ENCODE measurements at regions not wholly inside any gene's neighbourhood (a gene's known extent, or its start where the extent isn't known, plus 50 kb on each side); places are given as distances from the start of the nearest gene placed in this dataset.

GRCh38 chr13:59450229-59450628 is 713.5 kb downstream of the DIAPH3 start:
- H3K36me3 Mint-ChIP-seq: no peaks in the 10 kb centered on the region
- H3K9me3 Mint-ChIP-seq: no peaks in the 10 kb centered on the region
- DNase-seq (no peak), ATAC-seq (ENCODE audit: low read depth in 2 of 2) (no peak)
- H3K4me1 Mint-ChIP-seq: no peaks in the 10 kb centered on the region
- H3K27ac Mint-ChIP-seq: no peak overlapping the region
- no peaks in the 10 kb centered on the region for H3K27me3 Mint-ChIP-seq
- H3K4me3 Mint-ChIP-seq: no peak overlapping the region

DNA sequence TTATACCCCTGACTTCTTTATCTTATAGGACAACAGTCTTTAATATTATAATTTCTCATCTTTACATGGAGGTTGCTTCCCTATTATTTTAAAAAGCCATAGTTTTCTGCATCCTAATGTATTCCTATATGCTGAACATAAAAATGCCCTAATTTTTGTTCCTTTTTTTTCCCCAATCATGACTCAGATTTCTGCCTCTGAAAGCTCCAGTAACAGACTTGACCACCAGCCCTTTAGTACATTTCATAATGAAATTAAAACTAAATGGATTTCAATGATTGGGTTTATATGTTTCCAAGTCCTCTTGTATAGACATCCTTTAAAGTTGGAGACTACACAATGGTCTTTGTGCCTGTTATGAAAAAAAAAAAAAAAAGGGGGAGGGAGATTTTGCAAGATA is 712.5 kb downstream of the DIAPH3 start:
- no peak overlapping the region for H3K4me3 Mint-ChIP-seq
- no peaks in the 10 kb centered on the region for H3K4me1 Mint-ChIP-seq
- H3K36me3 Mint-ChIP-seq: no peaks in the 10 kb centered on the region
- no peak overlapping the region for H3K27ac Mint-ChIP-seq
- no peaks in the 10 kb centered on the region for H3K27me3 Mint-ChIP-seq
- DNase-seq (no peak), ATAC-seq (ENCODE audit: low read depth in 2 of 2) (no peak)
- no peaks in the 10 kb centered on the region for H3K9me3 Mint-ChIP-seq

DNA sequence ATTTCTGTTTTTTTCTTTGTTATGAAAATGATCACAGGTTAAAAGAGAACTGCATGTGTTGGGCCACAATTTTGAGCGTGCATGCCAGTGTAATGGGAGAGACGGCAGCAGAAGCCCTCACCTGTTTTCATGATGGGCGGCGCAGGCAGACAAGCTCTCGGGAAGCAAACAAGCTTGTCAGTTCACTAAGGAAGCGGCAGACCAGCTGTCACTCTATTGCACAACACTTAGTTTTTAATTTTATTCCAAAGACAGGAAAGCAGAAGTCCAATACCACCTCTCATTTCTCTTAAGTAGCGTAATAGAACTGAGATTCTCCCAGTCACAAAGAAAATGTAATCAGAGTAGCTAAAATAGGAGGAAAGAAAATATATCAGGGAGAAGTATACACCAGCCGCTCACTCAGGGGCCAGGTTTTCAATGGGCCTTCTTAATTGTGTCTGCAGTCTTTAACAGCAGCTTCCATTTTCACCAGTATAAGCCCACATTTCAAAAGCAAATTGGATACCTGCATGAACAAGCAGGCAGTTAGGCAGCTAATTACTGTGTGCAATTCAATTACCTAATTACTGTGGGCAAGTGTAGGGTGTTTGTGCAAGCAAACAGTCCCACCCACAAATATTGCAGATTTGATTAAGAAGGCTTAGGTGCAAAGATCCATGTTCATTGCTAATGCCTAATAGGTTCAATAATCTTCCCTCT is 711.4 kb downstream of the DIAPH3 start:
- no peaks in the 10 kb centered on the region for H3K36me3 Mint-ChIP-seq
- no peak overlapping the region for H3K27ac Mint-ChIP-seq
- DNase-seq (no peak), ATAC-seq (ENCODE audit: low read depth in 2 of 2) (no peak)
- no peaks in the 10 kb centered on the region for H3K4me1 Mint-ChIP-seq
- H3K4me3 Mint-ChIP-seq: no peak overlapping the region
- H3K9me3 Mint-ChIP-seq: no peaks in the 10 kb centered on the region
- H3K27me3 Mint-ChIP-seq: no peaks in the 10 kb centered on the region

- Mint-ChIP-seq H3K9me3 (peaks cover 0 to 3% (median 0%) of the 10 kb centered on the region in 7 donors), H3K27me3 (no peaks in the 10 kb centered on the region), H3K27ac (no peak overlapping the region), H3K4me1 (peaks cover 0 to 6% (median 4%) of the 10 kb centered on the region in 3 donors), H3K4me3 (no peak overlapping the region), H3K36me3 (no peaks in the 10 kb centered on the region)
- no peak for DNase-seq
- no peak for ATAC-seq (ENCODE audit: low read depth in 2 of 2)
Measured at GRCh38 chr13:59458908-59459579, 704.7 kb downstream of the DIAPH3 start.

DNA sequence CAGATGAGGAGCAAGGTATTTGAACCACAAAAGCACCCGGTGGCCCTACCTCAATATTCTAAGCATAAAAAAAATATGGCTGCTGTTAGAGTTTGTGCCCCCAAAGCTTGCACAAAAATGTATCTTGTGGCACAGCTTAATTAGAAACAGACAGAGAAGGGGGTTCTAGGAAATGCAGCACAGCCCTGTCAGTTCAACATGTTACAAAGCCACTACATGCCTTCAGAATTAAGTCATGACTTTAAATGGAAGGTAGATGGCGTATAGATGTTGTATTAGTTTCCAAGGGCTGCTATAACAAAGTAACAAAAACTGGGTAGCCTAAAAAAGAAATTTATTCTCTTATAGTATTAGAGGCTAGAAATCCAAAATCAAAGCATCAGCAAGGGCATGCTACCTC is 703.8 kb downstream of the DIAPH3 start:
- Mint-ChIP-seq H3K4me3 (no peak overlapping the region), H3K36me3 (no peaks in the 10 kb centered on the region), H3K27ac (no peak overlapping the region), H3K27me3 (peaks cover 0 to 8% (median 0%) of the 10 kb centered on the region in 3 donors), H3K4me1 (peaks cover 0 to 6% (median 4%) of the 10 kb centered on the region in 3 donors), H3K9me3 (peaks cover 0 to 3% (median 0%) of the 10 kb centered on the region in 7 donors)
- ATAC-seq (ENCODE audit: low read depth in 2 of 2) (no peak), DNase-seq (no peak)

GRCh38 chr13:59461411-59461810 is 702.3 kb downstream of the DIAPH3 start:
- ATAC-seq (ENCODE audit: low read depth in 2 of 2) (no peak), DNase-seq (no peak)
- H3K4me1 Mint-ChIP-seq: peaks cover 0 to 6% (median 4%) of the 10 kb centered on the region in 3 donors
- H3K4me3 Mint-ChIP-seq: no peak overlapping the region
- peaks cover 0 to 8% (median 0%) of the 10 kb centered on the region in 3 donors for H3K27me3 Mint-ChIP-seq
- H3K27ac Mint-ChIP-seq: no peak overlapping the region
- peaks cover 0 to 5% (median 0%) of the 10 kb centered on the region in 7 donors for H3K9me3 Mint-ChIP-seq
- H3K36me3 Mint-ChIP-seq: no peaks in the 10 kb centered on the region

DNA sequence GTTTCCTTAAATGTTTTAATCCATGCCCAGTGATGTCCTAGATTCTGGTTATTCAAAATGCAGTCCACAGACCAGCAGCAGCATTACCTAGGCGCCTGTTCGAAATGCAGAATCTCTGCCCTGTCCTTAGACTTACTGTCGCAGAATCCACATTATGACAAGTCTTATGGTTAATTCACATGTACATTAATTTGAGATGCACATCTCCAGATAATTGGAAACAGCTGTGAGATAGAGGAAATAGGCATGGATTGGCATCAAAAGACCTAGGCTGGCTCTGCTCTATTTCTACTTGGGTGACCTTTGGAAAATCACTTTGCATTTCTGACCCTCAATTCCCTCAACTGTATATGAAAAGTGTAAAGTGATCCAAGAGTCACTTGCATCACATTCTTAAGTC is 700.7 kb downstream of the DIAPH3 start:
- no peak for ATAC-seq (ENCODE audit: low read depth in 2 of 2)
- peaks cover 0 to 8% (median 0%) of the 10 kb centered on the region in 3 donors for H3K27me3 Mint-ChIP-seq
- peaks cover 0 to 4% (median 0%) of the 10 kb centered on the region in 7 donors for H3K9me3 Mint-ChIP-seq
- no peaks in the 10 kb centered on the region for H3K36me3 Mint-ChIP-seq
- H3K4me3 Mint-ChIP-seq: no peak overlapping the region
- no peak for DNase-seq
- peaks cover 0 to 6% (median 4%) of the 10 kb centered on the region in 3 donors for H3K4me1 Mint-ChIP-seq
- H3K27ac Mint-ChIP-seq: no peak overlapping the region

GRCh38 chr13:59464926-59465325 is 698.8 kb downstream of the DIAPH3 start:
- no peaks in the 10 kb centered on the region for H3K4me1 Mint-ChIP-seq
- peaks cover 0 to 14% of the 10 kb centered on the region in 2 donors for H3K36me3 Mint-ChIP-seq
- peaks cover 0 to 8% (median 0%) of the 10 kb centered on the region in 3 donors for H3K27me3 Mint-ChIP-seq
- no peak overlapping the region for H3K27ac Mint-ChIP-seq
- peaks cover 5 to 13% (median 8%) of the 10 kb centered on the region in 7 donors for H3K9me3 Mint-ChIP-seq
- H3K4me3 Mint-ChIP-seq: no peak overlapping the region
- no peak for DNase-seq
- ATAC-seq (ENCODE audit: low read depth in 2 of 2): no peak

DNA sequence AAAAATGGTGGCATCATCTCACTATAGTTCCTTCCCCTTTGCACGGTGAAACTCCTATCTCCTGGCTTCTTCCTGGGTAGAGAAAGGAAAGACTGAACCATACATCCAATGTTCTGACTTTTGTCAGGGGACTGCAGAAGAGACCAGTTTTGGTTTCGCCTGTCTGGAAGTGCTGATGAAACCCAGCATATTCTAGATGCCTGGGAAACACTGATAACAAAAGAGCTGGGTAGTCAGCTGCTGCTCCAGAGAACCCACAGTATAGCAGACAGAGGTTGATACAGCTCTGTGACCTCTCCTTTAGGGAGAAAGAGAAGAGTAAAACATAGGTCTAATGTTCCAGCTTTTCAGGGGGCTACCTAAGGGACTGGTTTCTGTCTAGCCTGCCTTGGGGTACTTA is 695.3 kb downstream of the DIAPH3 start:
- H3K27ac Mint-ChIP-seq: no peak overlapping the region
- no peak for DNase-seq
- peaks cover 0 to 14% of the 10 kb centered on the region in 2 donors for H3K36me3 Mint-ChIP-seq
- ATAC-seq (ENCODE audit: low read depth in 2 of 2): no peak
- H3K27me3 Mint-ChIP-seq: peaks cover 0 to 8% (median 0%) of the 10 kb centered on the region in 3 donors
- no peaks in the 10 kb centered on the region for H3K4me1 Mint-ChIP-seq
- no peak overlapping the region for H3K4me3 Mint-ChIP-seq
- peaks cover 5 to 13% (median 8%) of the 10 kb centered on the region in 7 donors for H3K9me3 Mint-ChIP-seq

DNA sequence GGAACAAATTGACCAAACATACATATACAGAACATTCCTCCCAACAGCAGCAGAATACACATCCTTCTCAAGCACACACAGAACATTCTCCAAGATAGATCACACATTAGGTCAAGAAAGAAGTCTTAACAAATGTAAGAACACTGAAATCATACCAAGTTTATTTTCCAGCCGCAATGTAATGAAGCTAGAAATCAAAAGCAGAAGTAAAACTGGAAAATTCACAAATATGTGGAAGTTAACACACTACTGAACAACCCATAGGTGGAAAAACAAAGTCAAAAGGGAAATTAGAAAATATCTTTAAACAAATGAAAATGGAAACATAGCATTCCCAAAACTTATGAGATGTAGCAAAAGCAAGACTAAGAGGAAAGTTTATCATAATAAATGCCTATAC is 692.6 kb downstream of the DIAPH3 start:
- Mint-ChIP-seq H3K36me3 (peaks cover 0 to 14% of the 10 kb centered on the region in 2 donors), H3K4me3 (no peak overlapping the region), H3K27ac (no peak overlapping the region), H3K27me3 (no peaks in the 10 kb centered on the region), H3K4me1 (no peaks in the 10 kb centered on the region), H3K9me3 (peaks cover 5 to 13% (median 7%) of the 10 kb centered on the region in 7 donors)
- ATAC-seq (ENCODE audit: low read depth in 2 of 2): no peak
- no peak for DNase-seq

DNA sequence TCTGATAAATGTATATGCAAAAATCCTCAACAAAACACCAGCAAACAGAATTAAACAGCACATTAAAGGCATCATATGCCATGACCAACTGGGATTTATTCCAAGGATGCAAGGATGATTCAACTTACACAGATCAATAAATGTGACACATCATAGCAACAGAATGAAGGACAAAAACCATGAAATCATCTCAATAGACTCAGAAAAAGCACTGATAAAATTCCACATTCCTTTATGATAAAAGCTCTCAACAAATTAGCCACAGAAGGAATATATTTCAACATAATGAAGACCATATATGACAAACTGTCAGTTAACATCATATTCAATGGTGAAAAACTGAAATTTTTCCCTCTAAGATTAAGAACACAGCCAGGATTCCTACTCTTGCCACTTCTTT is 691.6 kb downstream of the DIAPH3 start:
- no peak for DNase-seq
- peaks cover 0 to 14% of the 10 kb centered on the region in 2 donors for H3K36me3 Mint-ChIP-seq
- no peaks in the 10 kb centered on the region for H3K4me1 Mint-ChIP-seq
- peaks cover 4 to 13% (median 7%) of the 10 kb centered on the region in 7 donors for H3K9me3 Mint-ChIP-seq
- no peaks in the 10 kb centered on the region for H3K27me3 Mint-ChIP-seq
- H3K4me3 Mint-ChIP-seq: no peak overlapping the region
- H3K27ac Mint-ChIP-seq: no peak overlapping the region
- no peak for ATAC-seq (ENCODE audit: low read depth in 2 of 2)

- no peak overlapping the region for H3K4me3 Mint-ChIP-seq
- ATAC-seq (ENCODE audit: low read depth in 2 of 2) (no peak), DNase-seq (no peak)
- H3K36me3 Mint-ChIP-seq: peaks cover 0 to under 1% of the 10 kb centered on the region in 2 donors
- H3K27me3 Mint-ChIP-seq: peaks cover 0 to 4% (median 0%) of the 10 kb centered on the region in 3 donors
- no peak overlapping the region for H3K27ac Mint-ChIP-seq
- peaks cover 0 to 2% (median 0%) of the 10 kb centered on the region in 7 donors for H3K9me3 Mint-ChIP-seq
- no peaks in the 10 kb centered on the region for H3K4me1 Mint-ChIP-seq
Measured at GRCh38 chr13:59474696-59475095, 689.0 kb downstream of the DIAPH3 start.

- DNase-seq (no peak), ATAC-seq (ENCODE audit: low read depth in 2 of 2) (no peak)
- Mint-ChIP-seq H3K27ac (no peak overlapping the region), H3K9me3 (peaks cover 0 to 2% (median 0%) of the 10 kb centered on the region in 7 donors), H3K4me1 (no peaks in the 10 kb centered on the region), H3K4me3 (no peak overlapping the region), H3K36me3 (no peaks in the 10 kb centered on the region), H3K27me3 (peaks cover 0 to 4% (median 0%) of the 10 kb centered on the region in 3 donors)
Measured at GRCh38 chr13:59475911-59476310, 687.8 kb downstream of the DIAPH3 start.

GRCh38 chr13:59476366-59476765 is 687.4 kb downstream of the DIAPH3 start:
- H3K9me3 Mint-ChIP-seq: peaks cover 0 to 2% (median 0%) of the 10 kb centered on the region in 7 donors
- no peak for DNase-seq

More at GRCh38 chr13:59476366-59476765, 687.4 kb downstream of the DIAPH3 start:
- Mint-ChIP-seq H3K36me3 (no peaks in the 10 kb centered on the region), H3K27ac (no peak overlapping the region), H3K27me3 (peaks cover 0 to 4% (median 0%) of the 10 kb centered on the region in 3 donors), H3K4me1 (no peaks in the 10 kb centered on the region), H3K4me3 (no peak overlapping the region)
- no peak for ATAC-seq (ENCODE audit: low read depth in 2 of 2)

All from naive B cell (primary cell).